HepG2 (cell line): ENCODE measurements at regions not wholly inside any gene's neighbourhood (a gene's known extent, or its start where the extent isn't known, plus 50 kb on each side); places are given as distances from the start of the nearest gene placed in this dataset.

ENCODE experiments used
- ATAC-seq: fragments of 200-7000 bp; cut with Tn5 transposase; 3 replicates; pipeline ENCODE4 v1.9.1; 2020; ENCODE audit warnings: mild to moderate bottlenecking, moderate library complexity
- BruUV-seq: library from RNA; stranded (reverse); fragments of 400-500 nt; replicated peaks from 2 replicates; lab custom pipeline; 2021; lab: Mats Ljungman, UMichigan
- CTCF ChIA-PET: fragments of 300-600 bp; formaldehyde crosslinking; extraction: SDS; loops from one replicate; lab custom pipeline; 2021; ENCODE audit warnings: low total read pairs, inconsistent platforms, low intra/inter-chr PET ratio; lab: Yijun Ruan, JAX
- POLR2A ChIA-PET: fragments of 350-600 bp; sonication (Branson Sonifier 250); formaldehyde crosslinking; loops from one replicate; lab custom pipeline; 2020; ENCODE audit warnings: antibody characterized with exemption, inconsistent platforms; lab: Yijun Ruan, JAX
- DNase-seq: peaks from one replicate; pipeline ENCODE4 v3.0.0-alpha.2; 2015; ENCODE audit warnings: low spot score
- FAIRE-seq: peaks from 3 replicates; lab custom pipeline; 2011; peaks lifted over from hg19 to GRCh38; lab: Jason Lieb, UNC
- H2AFZ ChIP-seq: one replicate; pipeline ENCODE4 v1.6.1; 2011; ENCODE audit warnings: low read length, inconsistent platforms
- H3K27ac ChIP-seq: fragments of 300-600 bp; 3 replicates; pipeline ENCODE4 v1.8.0; 2011; ENCODE audit warnings: mixed run types, mild to moderate bottlenecking, mixed read lengths, low read length, inconsistent platforms; ENCODE audit not compliant: insufficient read depth; ENCODE audit errors: extremely low read length
- H3K27me3 ChIP-seq, 2 experiments: fragments of 200-600 bp in 1 of 2; 2 replicates in 1 of 2; 3 replicates in 1 of 2; pipeline versions ENCODE4 v1.6.0 to v1.8.0; 2011; ENCODE audit warnings: low read length in 2 of 2, mild to moderate bottlenecking in 2 of 2, moderate library complexity in 2 of 2, inconsistent platforms in 1 of 2; ENCODE audit not compliant: insufficient read depth in 2 of 2, control insufficient read depth in 1 of 2
- H3K36me3 ChIP-seq, 2 experiments: fragments of 200-600 bp in 1 of 2; replicated peaks in 1 of 2; 2 replicates in 1 of 2; 3 replicates in 1 of 2; pipeline versions ENCODE4 v1.5.1 to v1.8.0; 2011; ENCODE audit warnings: low read length in 2 of 2, inconsistent platforms in 1 of 2; ENCODE audit not compliant: insufficient read depth in 2 of 2, control insufficient read depth in 1 of 2
- H3K4me1 ChIP-seq: 2 replicates; pipeline ENCODE4 v1.5.1; 2012; ENCODE audit warnings: low read length, inconsistent platforms; ENCODE audit not compliant: insufficient read depth
- H3K4me2 ChIP-seq: 2 replicates; pipeline ENCODE4 v1.6.0; 2011; ENCODE audit warnings: low read depth, low read length, inconsistent platforms
- H3K4me3 ChIP-seq, 3 experiments: fragments of 200-600 bp in 1 of 3; sonication (generic), shearing (Covaris generic) in 1 of 3; replicated peaks in 1 of 3; 2 replicates each; pipeline ENCODE4 v1.5.1; 2011 to 2016; ENCODE audit warnings: low read length in 3 of 3, inconsistent platforms in 2 of 3, low read depth in 2 of 3, mild to moderate bottlenecking in 2 of 3, control low read depth in 1 of 3, mixed read lengths in 1 of 3; ENCODE audit not compliant: insufficient read depth in 1 of 3
- H3K79me2 ChIP-seq: one replicate; pipeline ENCODE4 v1.6.1; 2011; ENCODE audit warnings: low read length, inconsistent platforms; ENCODE audit not compliant: insufficient read depth
- H3K9ac ChIP-seq: 2 replicates; pipeline ENCODE4 v1.6.0; 2011; ENCODE audit warnings: mild to moderate bottlenecking, low read depth, low read length, inconsistent platforms; ENCODE audit not compliant: insufficient read depth
- H3K9me3 ChIP-seq: 2 replicates; pipeline ENCODE4 v1.5.1; 2012; ENCODE audit warnings: mild to moderate bottlenecking, low read length
- H4K20me1 ChIP-seq: 2 replicates; pipeline ENCODE4 v1.6.0; 2011; ENCODE audit warnings: inconsistent platforms, mild to moderate bottlenecking, low read length, moderate library complexity; ENCODE audit not compliant: insufficient read depth
- JARID2 ChIP-seq: sonication (generic); formaldehyde crosslinking; IDR thresholded peaks from 2 replicates; pipeline ENCODE4 v1.8.1; 2023; ENCODE audit warnings: missing genetic modification reagents, inconsistent platforms; ENCODE audit not compliant: insufficient replicate concordance
- ZNF274 ChIP-seq: sonication (generic); formaldehyde crosslinking; IDR thresholded peaks from 2 replicates; pipeline ENCODE4 v1.5.1; 2020; ENCODE audit warnings: mild to moderate bottlenecking, missing genetic modification reagents
- ZNF564 ChIP-seq: sonication (generic); formaldehyde crosslinking; IDR thresholded peaks from 2 replicates; pipeline ENCODE4 v1.8.1; 2023; ENCODE audit warnings: mild to moderate bottlenecking, missing genetic modification reagents
- WGBS: methylation state at CpG from one replicate; pipeline ENCODE4 v1.1.6; 2017; ENCODE audit warnings: low lambda C conversion rate; 5-methylcytosine and 5-hydroxymethylcytosine counted together
- in situ Hi-C: cut with HindIII; loops from 2 replicates; pipeline ENCODE4 v1.10.0; 2017; ENCODE audit warnings: low pct_unique_long_range_greater_than_20kb; ENCODE audit not compliant: extremely low pct_ligation_motif_present
- intact Hi-C: fragments of 100-400 bp; cut with micrococcal nuclease; formaldehyde crosslinking; loops from one replicate; pipeline ENCODE4 v1.10.0; 2022; ENCODE audit not compliant: unreplicated experiment
- TF ChIP-seq, protein P1 (sequence below): sonication (generic); formaldehyde crosslinking; IDR thresholded peaks from 2 replicates; pipeline ENCODE4 v1.8.1; 2023; ENCODE audit warnings: mild to moderate bottlenecking, moderate library complexity, missing genetic modification reagents
- TF ChIP-seq, protein P2 (sequence below): sonication (generic); formaldehyde crosslinking; IDR thresholded peaks from 2 replicates; pipeline ENCODE4 v1.4.0; 2020; ENCODE audit warnings: missing genetic modification reagents
- TF ChIP-seq, protein P3 (sequence below): sonication (generic); formaldehyde crosslinking; IDR thresholded peaks from 2 replicates; pipeline ENCODE4 v1.9.0; 2022; ENCODE audit warnings: missing genetic modification reagents, mild to moderate bottlenecking, borderline replicate concordance

DNA sequence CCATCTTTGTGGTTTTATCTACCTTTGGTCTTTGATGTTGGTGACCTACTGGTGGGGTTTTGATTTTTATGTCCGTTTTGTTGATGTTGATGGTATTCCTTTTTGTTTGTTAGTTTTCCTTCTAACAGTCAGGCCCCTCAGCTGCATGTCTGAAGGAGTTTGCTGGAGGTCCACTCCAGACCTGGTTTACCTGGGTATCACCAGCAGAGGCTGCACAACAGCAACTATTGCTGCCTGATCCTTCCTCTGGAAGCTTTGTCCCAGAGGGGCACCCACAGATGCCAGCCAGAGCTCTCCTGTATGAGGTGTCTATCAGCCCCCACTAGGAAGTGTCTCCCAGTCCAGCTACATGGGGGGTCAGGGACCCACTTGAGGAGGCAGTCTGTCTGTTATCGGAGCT is 199.3 kb upstream of the WDFY3 start:
- no TSS peak for BruUV-seq

More for the DNA sequence above, 199.3 kb upstream of the WDFY3 start:
- Histone ChIP-seq H3K27ac (no peak overlapping the region), H3K79me2 (no peaks in the 10 kb centered on the region), H3K4me2 (no peak overlapping the region), H3K36me3 (no peaks in the 10 kb centered on the region), H3K4me3 (no peak overlapping the region), H3K9ac (no peak overlapping the region), H3K9me3 (no peaks in the 10 kb centered on the region), H3K4me1 (no peaks in the 10 kb centered on the region), H3K27me3 (no peaks in the 10 kb centered on the region), H2AFZ (no peak overlapping the region), H4K20me1 (no peaks in the 10 kb centered on the region)
- TF ChIP-seq, protein P1, sequence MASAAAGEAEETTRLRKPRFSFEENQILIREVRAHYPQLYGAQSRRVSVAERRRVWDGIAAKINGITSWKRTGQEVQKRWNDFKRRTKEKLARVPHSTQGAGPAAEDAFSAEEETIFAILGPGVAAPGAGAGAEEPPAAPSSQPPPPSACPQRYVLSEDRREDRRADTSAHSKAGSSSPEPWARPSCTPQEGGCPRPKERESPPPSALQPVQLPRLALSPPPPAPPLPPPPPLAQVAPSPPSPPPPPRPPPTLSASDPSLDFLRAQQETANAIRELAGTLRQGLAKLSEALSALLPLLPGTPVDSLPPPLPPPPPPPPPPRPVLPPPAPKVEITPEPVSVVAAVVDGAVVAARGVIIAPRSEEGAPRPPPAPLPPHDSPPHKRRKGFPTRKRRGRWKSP (CRISPR knock-in tag), result no peak
- no peak for TF ChIP-seq ZNF274 (CRISPR knock-in tag)
- TF ChIP-seq, protein P2, sequence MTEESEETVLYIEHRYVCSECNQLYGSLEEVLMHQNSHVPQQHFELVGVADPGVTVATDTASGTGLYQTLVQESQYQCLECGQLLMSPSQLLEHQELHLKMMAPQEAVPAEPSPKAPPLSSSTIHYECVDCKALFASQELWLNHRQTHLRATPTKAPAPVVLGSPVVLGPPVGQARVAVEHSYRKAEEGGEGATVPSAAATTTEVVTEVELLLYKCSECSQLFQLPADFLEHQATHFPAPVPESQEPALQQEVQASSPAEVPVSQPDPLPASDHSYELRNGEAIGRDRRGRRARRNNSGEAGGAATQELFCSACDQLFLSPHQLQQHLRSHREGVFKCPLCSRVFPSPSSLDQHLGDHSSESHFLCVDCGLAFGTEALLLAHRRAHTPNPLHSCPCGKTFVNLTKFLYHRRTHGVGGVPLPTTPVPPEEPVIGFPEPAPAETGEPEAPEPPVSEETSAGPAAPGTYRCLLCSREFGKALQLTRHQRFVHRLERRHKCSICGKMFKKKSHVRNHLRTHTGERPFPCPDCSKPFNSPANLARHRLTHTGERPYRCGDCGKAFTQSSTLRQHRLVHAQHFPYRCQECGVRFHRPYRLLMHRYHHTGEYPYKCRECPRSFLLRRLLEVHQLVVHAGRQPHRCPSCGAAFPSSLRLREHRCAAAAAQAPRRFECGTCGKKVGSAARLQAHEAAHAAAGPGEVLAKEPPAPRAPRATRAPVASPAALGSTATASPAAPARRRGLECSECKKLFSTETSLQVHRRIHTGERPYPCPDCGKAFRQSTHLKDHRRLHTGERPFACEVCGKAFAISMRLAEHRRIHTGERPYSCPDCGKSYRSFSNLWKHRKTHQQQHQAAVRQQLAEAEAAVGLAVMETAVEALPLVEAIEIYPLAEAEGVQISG, result no peak
- TF ChIP-seq, protein P3, sequence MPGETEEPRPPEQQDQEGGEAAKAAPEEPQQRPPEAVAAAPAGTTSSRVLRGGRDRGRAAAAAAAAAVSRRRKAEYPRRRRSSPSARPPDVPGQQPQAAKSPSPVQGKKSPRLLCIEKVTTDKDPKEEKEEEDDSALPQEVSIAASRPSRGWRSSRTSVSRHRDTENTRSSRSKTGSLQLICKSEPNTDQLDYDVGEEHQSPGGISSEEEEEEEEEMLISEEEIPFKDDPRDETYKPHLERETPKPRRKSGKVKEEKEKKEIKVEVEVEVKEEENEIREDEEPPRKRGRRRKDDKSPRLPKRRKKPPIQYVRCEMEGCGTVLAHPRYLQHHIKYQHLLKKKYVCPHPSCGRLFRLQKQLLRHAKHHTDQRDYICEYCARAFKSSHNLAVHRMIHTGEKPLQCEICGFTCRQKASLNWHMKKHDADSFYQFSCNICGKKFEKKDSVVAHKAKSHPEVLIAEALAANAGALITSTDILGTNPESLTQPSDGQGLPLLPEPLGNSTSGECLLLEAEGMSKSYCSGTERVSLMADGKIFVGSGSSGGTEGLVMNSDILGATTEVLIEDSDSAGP (CRISPR knock-in tag), result no peak
- no peak for TF ChIP-seq ZNF564 (CRISPR knock-in tag)
- no peak for TF ChIP-seq JARID2 (CRISPR knock-in tag)
- intact Hi-C loops, result no loop called here
- 0% methylated on average over 1 of the region's 2 CpGs for WGBS
- FAIRE-seq (no peak), DNase-seq (no peak), ATAC-seq (no peak)
- ChIA-PET CTCF (no interaction called here), POLR2A (no interaction called here)
- in situ Hi-C loops, result no loop called here
